ENCODE measurements at regions not wholly inside any gene's neighbourhood (a gene's known extent, or its start where the extent isn't known, plus 50 kb on each side); places are given as distances from the start of the nearest gene placed in this dataset.

DNA sequence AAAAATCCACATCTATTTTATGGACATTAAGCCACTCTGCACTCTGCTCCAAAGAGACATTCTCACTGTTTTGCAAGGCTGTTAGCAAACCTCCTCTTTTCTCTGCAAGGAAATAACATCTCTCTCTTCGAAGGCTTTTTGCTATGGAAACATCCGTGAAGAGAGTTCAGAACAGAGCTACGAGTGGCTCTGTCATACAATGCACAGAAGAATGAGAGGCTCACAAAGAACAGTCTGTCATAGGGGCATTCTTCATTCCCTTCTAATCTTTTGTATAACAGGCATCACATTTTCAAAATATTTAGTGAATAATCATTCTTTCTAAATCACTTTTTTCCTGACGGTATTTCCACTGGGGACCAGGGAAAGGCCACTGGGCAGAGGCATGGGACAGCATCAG is 346.1 kb downstream of the IRS2 start:
- TF ChIP-seq, protein P1, sequence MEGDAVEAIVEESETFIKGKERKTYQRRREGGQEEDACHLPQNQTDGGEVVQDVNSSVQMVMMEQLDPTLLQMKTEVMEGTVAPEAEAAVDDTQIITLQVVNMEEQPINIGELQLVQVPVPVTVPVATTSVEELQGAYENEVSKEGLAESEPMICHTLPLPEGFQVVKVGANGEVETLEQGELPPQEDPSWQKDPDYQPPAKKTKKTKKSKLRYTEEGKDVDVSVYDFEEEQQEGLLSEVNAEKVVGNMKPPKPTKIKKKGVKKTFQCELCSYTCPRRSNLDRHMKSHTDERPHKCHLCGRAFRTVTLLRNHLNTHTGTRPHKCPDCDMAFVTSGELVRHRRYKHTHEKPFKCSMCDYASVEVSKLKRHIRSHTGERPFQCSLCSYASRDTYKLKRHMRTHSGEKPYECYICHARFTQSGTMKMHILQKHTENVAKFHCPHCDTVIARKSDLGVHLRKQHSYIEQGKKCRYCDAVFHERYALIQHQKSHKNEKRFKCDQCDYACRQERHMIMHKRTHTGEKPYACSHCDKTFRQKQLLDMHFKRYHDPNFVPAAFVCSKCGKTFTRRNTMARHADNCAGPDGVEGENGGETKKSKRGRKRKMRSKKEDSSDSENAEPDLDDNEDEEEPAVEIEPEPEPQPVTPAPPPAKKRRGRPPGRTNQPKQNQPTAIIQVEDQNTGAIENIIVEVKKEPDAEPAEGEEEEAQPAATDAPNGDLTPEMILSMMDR (IDR thresholded peaks at IDR 0.05): no peak
- H3K27me3 ChIP-seq: no peaks in the 10 kb centered on the region
- no peaks in the 10 kb centered on the region for H3K36me3 ChIP-seq
- intact Hi-C loops (cut with DNase I): no loop called here
- DNase-seq: no peak
- H3K4me3 ChIP-seq: no peak overlapping the region
- ATAC-seq: no peak
- no peaks in the 10 kb centered on the region for H3K4me1 ChIP-seq
- H3K9me3 ChIP-seq: no peaks in the 10 kb centered on the region
- H3K27ac ChIP-seq: no peak overlapping the region

DNA sequence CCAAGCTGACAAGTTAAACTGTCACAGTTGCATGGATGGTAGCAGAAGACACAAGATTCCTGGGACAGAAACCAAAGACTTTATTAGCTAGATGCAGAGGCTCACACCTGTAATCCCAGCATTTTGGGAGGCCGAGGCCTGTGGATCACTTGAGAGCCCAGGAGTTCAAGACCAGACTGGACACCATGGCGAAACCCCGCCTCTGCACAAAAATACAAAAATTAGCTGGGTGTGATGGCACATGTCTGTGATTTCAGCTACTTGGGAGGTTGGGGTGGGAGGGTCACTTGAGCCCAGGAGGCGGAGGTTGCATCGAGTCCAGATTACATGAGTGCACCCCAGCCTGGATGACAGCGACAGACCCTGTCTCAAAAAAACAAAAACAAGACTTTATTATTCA is 346.6 kb downstream of the IRS2 start:
- Histone ChIP-seq H3K36me3 (no peaks in the 10 kb centered on the region), H3K4me1 (no peaks in the 10 kb centered on the region), H3K27ac (no peak overlapping the region), H3K27me3 (no peaks in the 10 kb centered on the region), H3K4me3 (no peak overlapping the region), H3K9me3 (no peaks in the 10 kb centered on the region)
- intact Hi-C loops (cut with DNase I): no loop called here
- TF ChIP-seq, protein P1 (IDR thresholded peaks at IDR 0.05): no peak
- no peak for ATAC-seq
- no peak for DNase-seq

DNA sequence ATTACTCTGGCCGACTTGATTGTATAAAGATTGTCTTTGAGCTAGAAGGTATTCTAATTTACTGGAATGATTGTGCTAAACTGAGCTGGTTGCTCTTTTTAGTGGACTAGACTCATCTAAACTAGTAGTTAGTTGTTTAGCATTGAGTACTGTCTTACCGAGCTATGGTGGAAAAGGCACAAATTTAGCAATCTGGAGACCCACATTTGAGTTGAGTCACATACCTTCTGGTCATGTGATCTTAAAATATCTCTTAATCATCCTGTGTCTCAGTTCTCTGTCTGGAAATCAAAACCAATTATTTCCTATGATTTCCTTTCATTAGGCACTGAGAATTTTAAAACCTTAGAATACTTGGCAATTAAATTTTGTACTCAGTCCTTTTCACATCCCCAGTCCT is 349.5 kb downstream of the IRS2 start:
- no peak for ATAC-seq
- no peaks in the 10 kb centered on the region for H3K4me1 ChIP-seq
- no peak overlapping the region for H3K27ac ChIP-seq
- intact Hi-C loops (cut with DNase I): no loop called here
- H3K27me3 ChIP-seq: no peaks in the 10 kb centered on the region
- DNase-seq: no peak
- no peaks in the 10 kb centered on the region for H3K36me3 ChIP-seq
- no peak overlapping the region for H3K4me3 ChIP-seq
- H3K9me3 ChIP-seq: no peaks in the 10 kb centered on the region
- TF ChIP-seq, protein P1 (IDR thresholded peaks at IDR 0.05): no peak

DNA sequence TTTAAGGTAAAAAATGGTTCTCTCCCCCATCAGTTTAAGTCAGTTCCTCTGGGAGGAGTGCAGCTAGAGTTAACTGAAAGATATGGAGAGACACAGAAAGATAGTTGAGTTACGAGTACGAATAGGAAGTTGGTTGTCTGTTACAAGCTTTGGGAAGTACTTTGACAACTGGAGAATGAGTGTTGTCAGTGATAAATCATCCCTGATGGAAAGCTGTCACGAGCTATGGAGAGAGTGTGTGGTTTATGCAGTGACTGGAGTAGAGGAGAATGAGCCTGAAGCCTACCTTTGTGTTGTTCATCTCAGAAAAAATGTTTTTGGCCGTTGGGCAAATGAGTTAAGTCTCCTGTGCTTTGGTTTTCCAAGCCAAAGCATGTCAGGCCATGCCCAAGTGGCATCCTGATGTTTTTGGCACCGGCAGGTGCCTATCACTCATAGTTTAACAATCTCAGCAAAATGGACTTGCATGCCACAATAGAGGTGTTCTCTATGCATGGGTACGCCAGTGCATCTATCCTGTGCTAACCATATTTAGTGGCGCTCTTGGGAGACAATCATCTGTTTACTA is 350.2 kb downstream of the IRS2 start:
- Histone ChIP-seq H3K4me3 (no peak overlapping the region), H3K9me3 (no peaks in the 10 kb centered on the region), H3K36me3 (no peaks in the 10 kb centered on the region), H3K4me1 (no peaks in the 10 kb centered on the region), H3K27ac (no peak overlapping the region), H3K27me3 (no peaks in the 10 kb centered on the region)
- ATAC-seq (no peak), DNase-seq (no peak)
- TF ChIP-seq, protein P1 (IDR thresholded peaks at IDR 0.05): no peak
- intact Hi-C loops (cut with DNase I): no loop called here

DNA sequence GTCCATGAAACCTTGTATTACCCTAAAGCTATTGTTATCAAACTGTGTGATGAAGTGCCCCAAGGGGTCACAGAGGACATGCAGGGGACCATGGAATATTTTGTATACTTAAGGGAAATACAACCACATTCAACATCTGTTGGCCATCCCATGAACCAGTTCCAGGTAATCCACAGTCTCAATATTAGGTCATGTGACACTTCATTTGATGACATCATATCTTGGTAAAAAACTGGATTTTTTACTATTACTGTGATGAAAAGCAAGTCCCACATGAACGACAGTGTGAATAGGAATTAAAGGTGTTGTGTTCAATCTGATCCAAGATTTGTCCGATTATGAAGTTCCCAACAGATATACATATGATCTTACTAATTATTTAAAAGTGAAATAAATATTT is 355.2 kb downstream of the IRS2 start:
- intact Hi-C loops (cut with DNase I): no loop called here
- no peaks in the 10 kb centered on the region for H3K27me3 ChIP-seq
- H3K4me3 ChIP-seq: no peak overlapping the region
- TF ChIP-seq, protein P1 (IDR thresholded peaks at IDR 0.05): no peak
- DNase-seq (no peak), ATAC-seq (no peak)
- H3K27ac ChIP-seq: no peak overlapping the region
- no peaks in the 10 kb centered on the region for H3K4me1 ChIP-seq
- H3K9me3 ChIP-seq: no peaks in the 10 kb centered on the region
- H3K36me3 ChIP-seq: no peaks in the 10 kb centered on the region

DNA sequence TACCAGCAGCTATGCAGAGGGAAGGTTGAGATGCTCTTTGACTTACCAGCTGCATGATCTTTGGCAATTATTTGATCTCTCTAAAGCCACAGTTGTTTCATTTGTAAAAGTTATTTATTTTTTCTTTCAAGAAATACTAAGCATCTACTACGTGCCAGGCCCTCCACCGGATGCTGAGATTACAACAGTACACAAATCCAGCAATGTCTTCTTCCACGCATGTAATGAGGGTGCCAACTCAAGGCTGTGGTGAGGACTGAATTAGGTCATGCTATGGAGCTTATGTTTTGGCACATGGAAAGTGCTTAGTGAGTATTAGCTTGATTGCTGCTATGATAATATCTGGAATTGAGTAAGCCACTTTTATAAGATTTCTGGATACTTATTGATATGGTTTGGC is 358.2 kb downstream of the IRS2 start:
- TF ChIP-seq, protein P1 (IDR thresholded peaks at IDR 0.05): no peak
- Histone ChIP-seq H3K36me3 (no peaks in the 10 kb centered on the region), H3K27me3 (no peaks in the 10 kb centered on the region), H3K9me3 (no peaks in the 10 kb centered on the region), H3K27ac (no peak overlapping the region), H3K4me1 (no peaks in the 10 kb centered on the region), H3K4me3 (no peak overlapping the region)
- intact Hi-C loops (cut with DNase I): no loop called here
- DNase-seq (no peak), ATAC-seq (no peak)

All from upper lobe of right lung (tissue), 1 donor.